Hepatocyte (in vitro differentiated cells): ENCODE measurements at regions not wholly inside any gene's neighbourhood (a gene's known extent, or its start where the extent isn't known, plus 50 kb on each side); places are given as distances from the start of the nearest gene placed in this dataset.

Experiments
- DNase-seq: peaks from one replicate; pipeline ENCODE4 v3.0.0-alpha.2; 2016; ENCODE audit warnings: low spot score
- H2AFZ ChIP-seq: fragments of 200-600 bp; sonication (generic); 2 replicates; pipeline ENCODE4 v1.6.0; 2016; ENCODE audit warnings: antibody characterized with exemption, mild to moderate bottlenecking
- H3K27ac ChIP-seq: fragments of 200-600 bp; sonication (generic); 2 replicates; pipeline ENCODE4 v1.5.1; 2016; ENCODE audit warnings: mild to moderate bottlenecking
- H3K27me3 ChIP-seq: fragments of 200-600 bp; sonication (generic); 2 replicates; pipeline ENCODE4 v1.6.1; 2016
- H3K36me3 ChIP-seq: fragments of 200-600 bp; sonication (generic); replicated peaks from 2 replicates; pipeline ENCODE4 v1.5.1; 2016; ENCODE audit warnings: low read depth; ENCODE audit not compliant: insufficient read depth
- H3K4me1 ChIP-seq: fragments of 200-600 bp; sonication (generic); 2 replicates; pipeline ENCODE4 v1.5.1; 2016; ENCODE audit warnings: mild to moderate bottlenecking, moderate library complexity; ENCODE audit not compliant: insufficient read depth
- H3K4me2 ChIP-seq: fragments of 200-600 bp; sonication (generic); 2 replicates; pipeline ENCODE4 v1.6.0; 2016
- H3K4me3 ChIP-seq: fragments of 200-600 bp; sonication (generic); 2 replicates; pipeline ENCODE4 v1.5.1; 2016; ENCODE audit warnings: mild to moderate bottlenecking
- H3K79me2 ChIP-seq: fragments of 200-600 bp; sonication (generic); 2 replicates; pipeline ENCODE4 v1.6.0; 2017; ENCODE audit warnings: mild to moderate bottlenecking
- H3K9me2 ChIP-seq: fragments of 200-600 bp; sonication (generic); replicated peaks from 2 replicates; pipeline ENCODE4 v1.6.0; 2017; ENCODE audit warnings: mild to moderate bottlenecking; ENCODE audit not compliant: insufficient read depth
- H3K9me3 ChIP-seq: fragments of 200-600 bp; sonication (generic); 2 replicates; pipeline ENCODE4 v1.5.1; 2016; ENCODE audit warnings: low read depth, mild to moderate bottlenecking
- H4K20me1 ChIP-seq: fragments of 200-600 bp; sonication (generic); 2 replicates; pipeline ENCODE4 v1.6.0; 2016; ENCODE audit warnings: mild to moderate bottlenecking; ENCODE audit not compliant: insufficient read depth, poor library complexity, severe bottlenecking
- CTCF ChIP-seq: fragments of 200-600 bp; sonication (generic); IDR thresholded peaks from 2 replicates; pipeline ENCODE4 v1.5.1; 2016; ENCODE audit warnings: antibody characterized with exemption, mild to moderate bottlenecking; ENCODE audit not compliant: poor library complexity
- EZH2 ChIP-seq: fragments of 200-600 bp; sonication (generic); IDR thresholded peaks from 2 replicates; pipeline ENCODE4 v1.6.1; 2016; ENCODE audit warnings: antibody characterized with exemption, mild to moderate bottlenecking, borderline replicate concordance
- EZH2phosphoT487 ChIP-seq: fragments of 200-600 bp; sonication (generic); IDR thresholded peaks from one replicate; pipeline ENCODE4 v1.6.1; 2018; ENCODE audit warnings: antibody characterized with exemption, mild to moderate bottlenecking, low read depth, moderate library complexity; ENCODE audit not compliant: unreplicated experiment, severe bottlenecking
- WGBS: methylation state at CpG from one replicate; pipeline ENCODE4 v1.1.6; 2016; ENCODE audit warnings: low lambda C conversion rate; ENCODE audit errors: missing lambda C conversion rate; 5-methylcytosine and 5-hydroxymethylcytosine counted together

GRCh38 chr9:12906646-12907045, 131.8 kb downstream of the LURAP1L start:
- no peak overlapping the region for H3K4me3 ChIP-seq
- H3K9me3 ChIP-seq = no peaks in the 10 kb centered on the region
- DNase-seq = no peak
- H3K9me2 ChIP-seq = no peaks in the 10 kb centered on the region
- H3K27me3 ChIP-seq = no peaks in the 10 kb centered on the region
- H4K20me1 ChIP-seq = no peaks in the 10 kb centered on the region
- no peak for TF ChIP-seq EZH2
- no peak for TF ChIP-seq EZH2phosphoT487
- no peak for TF ChIP-seq CTCF
- no peak overlapping the region for H2AFZ ChIP-seq
- H3K79me2 ChIP-seq = no peaks in the 10 kb centered on the region
- 57% methylated on average over 3 of the region's 3 CpGs for WGBS
- no peaks in the 10 kb centered on the region for H3K36me3 ChIP-seq
- no peak overlapping the region for H3K4me2 ChIP-seq
- H3K27ac ChIP-seq = no peak overlapping the region
- H3K4me1 ChIP-seq = no peaks in the 10 kb centered on the region

- Histone ChIP-seq H3K27ac (no peak overlapping the region), H3K4me2 (no peak overlapping the region), H3K9me3 (no peaks in the 10 kb centered on the region), H2AFZ (no peak overlapping the region), H3K27me3 (no peaks in the 10 kb centered on the region), H3K4me1 (no peaks in the 10 kb centered on the region), H3K36me3 (no peaks in the 10 kb centered on the region), H3K9me2 (no peaks in the 10 kb centered on the region), H4K20me1 (no peaks in the 10 kb centered on the region), H3K79me2 (no peaks in the 10 kb centered on the region), H3K4me3 (no peak overlapping the region)
- WGBS = 71% methylated on average over 3 of the region's 3 CpGs
- TF ChIP-seq EZH2phosphoT487 = no peak
- TF ChIP-seq CTCF = no peak
- TF ChIP-seq EZH2 = no peak
- no peak for DNase-seq
These were observed 134.1 kb downstream of the LURAP1L start for GRCh38 chr9:12908895-12909294.

GRCh38 chr9:12915366-12915954, 140.6 kb downstream of the LURAP1L start:
- no peaks in the 10 kb centered on the region for H3K9me3 ChIP-seq
- no peaks in the 10 kb centered on the region for H3K79me2 ChIP-seq
- H3K4me3 ChIP-seq = no peak overlapping the region
- 93% methylated on average over 3 of the region's 3 CpGs for WGBS
- TF ChIP-seq EZH2 (no peak), CTCF (no peak), EZH2phosphoT487 (no peak)
- H3K4me2 ChIP-seq = no peak overlapping the region
- no peaks in the 10 kb centered on the region for H3K36me3 ChIP-seq
- H3K9me2 ChIP-seq = no peaks in the 10 kb centered on the region
- no peak for DNase-seq
- H3K27me3 ChIP-seq = no peaks in the 10 kb centered on the region
- H2AFZ ChIP-seq = no peak overlapping the region
- H3K27ac ChIP-seq = no peak overlapping the region
- no peaks in the 10 kb centered on the region for H4K20me1 ChIP-seq
- H3K4me1 ChIP-seq = no peaks in the 10 kb centered on the region
